ENCODE measurements at regions not wholly inside any gene's neighbourhood (a gene's known extent, or its start where the extent isn't known, plus 50 kb on each side); places are given as distances from the start of the nearest gene placed in this dataset.

GRCh38 chr3:135862361-135862760, 103.2 kb upstream of the PPP2R3A start:
- no peaks in the 10 kb centered on the region for H3K27me3 ChIP-seq (ENCODE audit: control insufficient read depth, insufficient read depth, low read length)
- no peaks in the 10 kb centered on the region for H3K36me3 ChIP-seq (ENCODE audit: control insufficient read depth, insufficient read depth, low read length)
- no peaks in the 10 kb centered on the region for H3K4me1 ChIP-seq (ENCODE audit: control insufficient read depth, insufficient read depth, low read length)
- H3K4me3 ChIP-seq (ENCODE audit: low read depth, low read length) = no peak overlapping the region
- H3K9ac ChIP-seq (ENCODE audit: low read depth, low read length) = no peak overlapping the region
- H3K9me3 ChIP-seq (ENCODE audit: control insufficient read depth, insufficient read depth, low read length) = no peaks in the 10 kb centered on the region
- H3K27ac ChIP-seq (ENCODE audit: low read depth, low read length) = no peak overlapping the region

GRCh38 chr3:135864060-135864459, 101.5 kb upstream of the PPP2R3A start:
- Histone ChIP-seq H3K36me3 (ENCODE audit: control insufficient read depth, insufficient read depth, low read length) (no peaks in the 10 kb centered on the region), H3K27me3 (ENCODE audit: control insufficient read depth, insufficient read depth, low read length) (no peaks in the 10 kb centered on the region), H3K9ac (ENCODE audit: low read depth, low read length) (no peak overlapping the region), H3K4me1 (ENCODE audit: control insufficient read depth, insufficient read depth, low read length) (no peaks in the 10 kb centered on the region), H3K9me3 (ENCODE audit: control insufficient read depth, insufficient read depth, low read length) (no peaks in the 10 kb centered on the region), H3K27ac (ENCODE audit: low read depth, low read length) (no peak overlapping the region), H3K4me3 (ENCODE audit: low read depth, low read length) (no peak overlapping the region)

GRCh38 chr3:135865085-135865484, 100.4 kb upstream of the PPP2R3A start:
- H3K4me3 ChIP-seq (ENCODE audit: low read depth, low read length) = no peak overlapping the region
- no peaks in the 10 kb centered on the region for H3K4me1 ChIP-seq (ENCODE audit: control insufficient read depth, insufficient read depth, low read length)
- H3K9me3 ChIP-seq (ENCODE audit: control insufficient read depth, insufficient read depth, low read length) = no peaks in the 10 kb centered on the region
- H3K27ac ChIP-seq (ENCODE audit: low read depth, low read length) = no peak overlapping the region
- no peaks in the 10 kb centered on the region for H3K27me3 ChIP-seq (ENCODE audit: control insufficient read depth, insufficient read depth, low read length)
- no peaks in the 10 kb centered on the region for H3K36me3 ChIP-seq (ENCODE audit: control insufficient read depth, insufficient read depth, low read length)
- H3K9ac ChIP-seq (ENCODE audit: low read depth, low read length) = no peak overlapping the region

GRCh38 chr3:135865553-135865952, 100.0 kb upstream of the PPP2R3A start:
- H3K27ac ChIP-seq (ENCODE audit: low read depth, low read length) = no peak overlapping the region
- no peak overlapping the region for H3K9ac ChIP-seq (ENCODE audit: low read depth, low read length)
- H3K9me3 ChIP-seq (ENCODE audit: control insufficient read depth, insufficient read depth, low read length) = no peaks in the 10 kb centered on the region
- no peaks in the 10 kb centered on the region for H3K36me3 ChIP-seq (ENCODE audit: control insufficient read depth, insufficient read depth, low read length)
- no peaks in the 10 kb centered on the region for H3K4me1 ChIP-seq (ENCODE audit: control insufficient read depth, insufficient read depth, low read length)
- no peaks in the 10 kb centered on the region for H3K27me3 ChIP-seq (ENCODE audit: control insufficient read depth, insufficient read depth, low read length)
- no peak overlapping the region for H3K4me3 ChIP-seq (ENCODE audit: low read depth, low read length)

GRCh38 chr3:135867911-135868310, 97.6 kb upstream of the PPP2R3A start:
- no peak overlapping the region for H3K9ac ChIP-seq (ENCODE audit: low read depth, low read length)
- H3K27ac ChIP-seq (ENCODE audit: low read depth, low read length) = no peak overlapping the region
- no peaks in the 10 kb centered on the region for H3K9me3 ChIP-seq (ENCODE audit: control insufficient read depth, insufficient read depth, low read length)
- H3K36me3 ChIP-seq (ENCODE audit: control insufficient read depth, insufficient read depth, low read length) = no peaks in the 10 kb centered on the region
- H3K4me1 ChIP-seq (ENCODE audit: control insufficient read depth, insufficient read depth, low read length) = no peaks in the 10 kb centered on the region
- no peaks in the 10 kb centered on the region for H3K27me3 ChIP-seq (ENCODE audit: control insufficient read depth, insufficient read depth, low read length)
- H3K4me3 ChIP-seq (ENCODE audit: low read depth, low read length) = no peak overlapping the region

- Histone ChIP-seq H3K9ac (ENCODE audit: low read depth, low read length) (no peak overlapping the region), H3K27ac (ENCODE audit: low read depth, low read length) (no peak overlapping the region), H3K9me3 (ENCODE audit: control insufficient read depth, insufficient read depth, low read length) (no peaks in the 10 kb centered on the region), H3K4me3 (ENCODE audit: low read depth, low read length) (no peak overlapping the region), H3K27me3 (ENCODE audit: control insufficient read depth, insufficient read depth, low read length) (no peaks in the 10 kb centered on the region), H3K36me3 (ENCODE audit: control insufficient read depth, insufficient read depth, low read length) (no peaks in the 10 kb centered on the region), H3K4me1 (ENCODE audit: control insufficient read depth, insufficient read depth, low read length) (no peaks in the 10 kb centered on the region)
Observed at GRCh38 chr3:135868801-135869200, 96.7 kb upstream of the PPP2R3A start.

- no peaks in the 10 kb centered on the region for H3K36me3 ChIP-seq (ENCODE audit: control insufficient read depth, insufficient read depth, low read length)
- no peak overlapping the region for H3K9ac ChIP-seq (ENCODE audit: low read depth, low read length)
- no peaks in the 10 kb centered on the region for H3K27me3 ChIP-seq (ENCODE audit: control insufficient read depth, insufficient read depth, low read length)
- H3K4me3 ChIP-seq (ENCODE audit: low read depth, low read length) = no peak overlapping the region
- 0 out of 2 replicates have a peak, but pooled peaks cover 2% of the 10 kb centered on the region for H3K9me3 ChIP-seq (ENCODE audit: control insufficient read depth, insufficient read depth, low read length)
- no peaks in the 10 kb centered on the region for H3K4me1 ChIP-seq (ENCODE audit: control insufficient read depth, insufficient read depth, low read length)
- no peak overlapping the region for H3K27ac ChIP-seq (ENCODE audit: low read depth, low read length)
Observed at GRCh38 chr3:135869439-135870105, 96.0 kb upstream of the PPP2R3A start.

- Histone ChIP-seq H3K27ac (ENCODE audit: low read depth, low read length) (no peak overlapping the region), H3K4me3 (ENCODE audit: low read depth, low read length) (no peak overlapping the region), H3K27me3 (ENCODE audit: control insufficient read depth, insufficient read depth, low read length) (no peaks in the 10 kb centered on the region), H3K4me1 (ENCODE audit: control insufficient read depth, insufficient read depth, low read length) (no peaks in the 10 kb centered on the region), H3K9ac (ENCODE audit: low read depth, low read length) (no peak overlapping the region), H3K9me3 (ENCODE audit: control insufficient read depth, insufficient read depth, low read length) (0 out of 2 replicates have a peak, but pooled peaks cover 2% of the 10 kb centered on the region), H3K36me3 (ENCODE audit: control insufficient read depth, insufficient read depth, low read length) (no peaks in the 10 kb centered on the region)
Observed at GRCh38 chr3:135871311-135871710, 94.2 kb upstream of the PPP2R3A start.

- H3K4me1 ChIP-seq (ENCODE audit: control insufficient read depth, insufficient read depth, low read length) = no peaks in the 10 kb centered on the region
- no peaks in the 10 kb centered on the region for H3K36me3 ChIP-seq (ENCODE audit: control insufficient read depth, insufficient read depth, low read length)
- no peak overlapping the region for H3K4me3 ChIP-seq (ENCODE audit: low read depth, low read length)
- no peaks in the 10 kb centered on the region for H3K27me3 ChIP-seq (ENCODE audit: control insufficient read depth, insufficient read depth, low read length)
- H3K9ac ChIP-seq (ENCODE audit: low read depth, low read length) = no peak overlapping the region
- no peak overlapping the region for H3K27ac ChIP-seq (ENCODE audit: low read depth, low read length)
- H3K9me3 ChIP-seq (ENCODE audit: control insufficient read depth, insufficient read depth, low read length) = 0 out of 2 replicates have a peak, but pooled peaks cover 2% of the 10 kb centered on the region
Observed at GRCh38 chr3:135874035-135874434, 91.5 kb upstream of the PPP2R3A start.

GRCh38 chr3:135878501-135878900, 87.0 kb upstream of the PPP2R3A start:
- no peak overlapping the region for H3K9ac ChIP-seq (ENCODE audit: low read depth, low read length)
- H3K36me3 ChIP-seq (ENCODE audit: control insufficient read depth, insufficient read depth, low read length) = no peaks in the 10 kb centered on the region
- H3K27ac ChIP-seq (ENCODE audit: low read depth, low read length) = no peak overlapping the region
- 0 out of 2 replicates have a peak, but pooled peaks cover 2% of the 10 kb centered on the region for H3K9me3 ChIP-seq (ENCODE audit: control insufficient read depth, insufficient read depth, low read length)
- H3K27me3 ChIP-seq (ENCODE audit: control insufficient read depth, insufficient read depth, low read length) = no peaks in the 10 kb centered on the region
- no peak overlapping the region for H3K4me3 ChIP-seq (ENCODE audit: low read depth, low read length)
- H3K4me1 ChIP-seq (ENCODE audit: control insufficient read depth, insufficient read depth, low read length) = no peaks in the 10 kb centered on the region

GRCh38 chr3:135885885-135886284, 79.6 kb upstream of the PPP2R3A start:
- Histone ChIP-seq H3K4me3 (ENCODE audit: low read depth, low read length) (no peak overlapping the region), H3K27ac (ENCODE audit: low read depth, low read length) (no peak overlapping the region), H3K9ac (ENCODE audit: low read depth, low read length) (no peak overlapping the region), H3K27me3 (ENCODE audit: control insufficient read depth, insufficient read depth, low read length) (no peaks in the 10 kb centered on the region), H3K36me3 (ENCODE audit: control insufficient read depth, insufficient read depth, low read length) (no peaks in the 10 kb centered on the region), H3K9me3 (ENCODE audit: control insufficient read depth, insufficient read depth, low read length) (no peaks in the 10 kb centered on the region), H3K4me1 (ENCODE audit: control insufficient read depth, insufficient read depth, low read length) (no peaks in the 10 kb centered on the region)
